ENCODE measurements at regions not wholly inside any gene's neighbourhood (a gene's known extent, or its start where the extent isn't known, plus 50 kb on each side); places are given as distances from the start of the nearest gene placed in this dataset.
"Not testable (repeated sequence)": the region's sequence is repeated elsewhere in the genome, so short reads cannot be mapped to it uniquely, and the experiment has no call there.

GRCh38 chr16:31714903-31715504, 158.6 kb upstream of the ZNF267 start:
- peaks cover 34% of the 10 kb centered on the region for H3K4me1 Mint-ChIP-seq
- H3K27ac Mint-ChIP-seq: peak overlapping the region; percentile 85
- ChIA-PET CTCF (interaction anchor here (1.6 kb wide), 1 partner anchor 19 kb away, joined by 4 read pairs; no protein-coding TSS in a partner anchor), POLR2A (interaction anchor here (0.7 to 2.9 kb wide), 6 partner anchors 14 to 513 kb away, joined by 3 to 31 read pairs (median 6); partner anchors contain the start of gene ARMC5)
- peaks cover 67% of the 10 kb centered on the region for H3K36me3 Mint-ChIP-seq (ENCODE audit: low read depth)
- H3K27me3 Mint-ChIP-seq: no peaks in the 10 kb centered on the region
- no peak for DNase-seq
- H3K4me3 Mint-ChIP-seq: peak overlapping the region; percentile 97
- peaks cover 15% of the 10 kb centered on the region for H3K9me3 Mint-ChIP-seq

- no peaks in the 10 kb centered on the region for H3K27me3 Mint-ChIP-seq
- peaks cover 21% of the 10 kb centered on the region for H3K9me3 Mint-ChIP-seq
- POLR2A ChIA-PET: interaction anchor here (1.7 kb wide), 1 partner anchor 15 kb away, joined by 8 read pairs; no protein-coding TSS in a partner anchor
- no peak overlapping the region for H3K27ac Mint-ChIP-seq
- H3K4me1 Mint-ChIP-seq: peaks cover 34% of the 10 kb centered on the region
- DNase-seq: no peak
- peaks cover 74% of the 10 kb centered on the region for H3K36me3 Mint-ChIP-seq (ENCODE audit: low read depth)
- CTCF ChIA-PET: no interaction called here
- no peak overlapping the region for H3K4me3 Mint-ChIP-seq
These were observed 157.7 kb upstream of the ZNF267 start for GRCh38 chr16:31715915-31716314.

GRCh38 chr16:31718998-31719397, 154.6 kb upstream of the ZNF267 start:
- no peak for DNase-seq
- H3K9me3 Mint-ChIP-seq: peaks cover 31% of the 10 kb centered on the region
- ChIA-PET CTCF (no interaction called here), POLR2A (no interaction called here)
- H3K36me3 Mint-ChIP-seq (ENCODE audit: low read depth): peaks cover 89% of the 10 kb centered on the region
- no peak overlapping the region for H3K4me3 Mint-ChIP-seq
- peaks cover 23% of the 10 kb centered on the region for H3K4me1 Mint-ChIP-seq
- no peak overlapping the region for H3K27ac Mint-ChIP-seq
- no peaks in the 10 kb centered on the region for H3K27me3 Mint-ChIP-seq

GRCh38 chr16:31727553-31727952, 146.1 kb upstream of the ZNF267 start:
- no peak overlapping the region for H3K4me3 Mint-ChIP-seq
- peaks cover 83% of the 10 kb centered on the region for H3K36me3 Mint-ChIP-seq (ENCODE audit: low read depth)
- no peak overlapping the region for H3K27ac Mint-ChIP-seq
- ChIA-PET CTCF (no interaction called here), POLR2A (no interaction called here)
- no peak for DNase-seq
- H3K27me3 Mint-ChIP-seq: no peaks in the 10 kb centered on the region
- peaks cover 7% of the 10 kb centered on the region for H3K4me1 Mint-ChIP-seq
- H3K9me3 Mint-ChIP-seq: peaks cover 55% of the 10 kb centered on the region

GRCh38 chr16:31734265-31734664, 139.3 kb upstream of the ZNF267 start:
- Mint-ChIP-seq H3K36me3 (ENCODE audit: low read depth) (peaks cover 85% of the 10 kb centered on the region), H3K27ac (no peak overlapping the region), H3K4me1 (no peaks in the 10 kb centered on the region), H3K4me3 (no peak overlapping the region), H3K9me3 (peaks cover 59% of the 10 kb centered on the region), H3K27me3 (no peaks in the 10 kb centered on the region)
- CTCF ChIA-PET: no interaction called here
- DNase-seq: no peak
- POLR2A ChIA-PET: no interaction called here

GRCh38 chr16:31745098-31745497, 128.5 kb upstream of the ZNF267 start:
- CTCF ChIA-PET, H3K4me3 Mint-ChIP-seq, DNase-seq, H3K27me3 Mint-ChIP-seq, H3K4me1 Mint-ChIP-seq, H3K27ac Mint-ChIP-seq: not testable (repeated sequence)
- peaks cover 93% of the 10 kb centered on the region for H3K36me3 Mint-ChIP-seq (ENCODE audit: low read depth)
- H3K9me3 Mint-ChIP-seq: peaks cover 81% of the 10 kb centered on the region
- POLR2A ChIA-PET: interaction anchor here (1.2 kb wide), 1 partner anchor 36 kb away, joined by 3 read pairs; no protein-coding TSS in a partner anchor

- DNase-seq: no peak
- Mint-ChIP-seq H3K27ac (no peak overlapping the region), H3K36me3 (ENCODE audit: low read depth) (peaks cover 91% of the 10 kb centered on the region), H3K4me3 (no peak overlapping the region), H3K27me3 (no peaks in the 10 kb centered on the region), H3K9me3 (peaks cover 78% of the 10 kb centered on the region), H3K4me1 (no peaks in the 10 kb centered on the region)
- CTCF ChIA-PET: no interaction called here
- POLR2A ChIA-PET: interaction anchor here (1.2 kb wide), 1 partner anchor 37 kb away, joined by 3 read pairs; no protein-coding TSS in a partner anchor
These were observed 127.7 kb upstream of the ZNF267 start for GRCh38 chr16:31745900-31746299.

GRCh38 chr16:31754998-31755615, 118.5 kb upstream of the ZNF267 start:
- peaks cover 72% of the 10 kb centered on the region for H3K9me3 Mint-ChIP-seq

GRCh38 chr16:31764103-31764502, 109.5 kb upstream of the ZNF267 start:
- peaks cover 22% of the 10 kb centered on the region for H3K36me3 Mint-ChIP-seq (ENCODE audit: low read depth)
- no peak overlapping the region for H3K27ac Mint-ChIP-seq
- H3K27me3 Mint-ChIP-seq: no peaks in the 10 kb centered on the region
- POLR2A ChIA-PET: no interaction called here
- peaks cover 63% of the 10 kb centered on the region for H3K9me3 Mint-ChIP-seq
- DNase-seq: no peak
- H3K4me1 Mint-ChIP-seq: no peaks in the 10 kb centered on the region
- CTCF ChIA-PET: no interaction called here
- no peak overlapping the region for H3K4me3 Mint-ChIP-seq

More at GRCh38 chr16:31754998-31755615, 118.5 kb upstream of the ZNF267 start:
- no peak for DNase-seq
- POLR2A ChIA-PET: no interaction called here
- CTCF ChIA-PET: no interaction called here
- H3K36me3 Mint-ChIP-seq (ENCODE audit: low read depth): peaks cover 81% of the 10 kb centered on the region
- no peaks in the 10 kb centered on the region for H3K27me3 Mint-ChIP-seq
- H3K27ac Mint-ChIP-seq: no peak overlapping the region
- H3K4me1 Mint-ChIP-seq: no peaks in the 10 kb centered on the region
- no peak overlapping the region for H3K4me3 Mint-ChIP-seq

- H3K9me3 Mint-ChIP-seq: peaks cover 57% of the 10 kb centered on the region
- H3K27ac Mint-ChIP-seq: no peak overlapping the region
- CTCF ChIA-PET: no interaction called here
These were observed 106.3 kb upstream of the ZNF267 start for GRCh38 chr16:31767267-31767666.

GRCh38 chr16:31780342-31780741, 93.3 kb upstream of the ZNF267 start:
- H3K4me3 Mint-ChIP-seq: no peak overlapping the region
- ChIA-PET POLR2A (no interaction called here), CTCF (no interaction called here)
- H3K27me3 Mint-ChIP-seq: no peaks in the 10 kb centered on the region
- peaks cover 52% of the 10 kb centered on the region for H3K9me3 Mint-ChIP-seq
- H3K27ac Mint-ChIP-seq: no peak overlapping the region
- no peaks in the 10 kb centered on the region for H3K36me3 Mint-ChIP-seq (ENCODE audit: low read depth)
- no peak for DNase-seq
- no peaks in the 10 kb centered on the region for H3K4me1 Mint-ChIP-seq

More at GRCh38 chr16:31767267-31767666, 106.3 kb upstream of the ZNF267 start:
- no peak overlapping the region for H3K4me3 Mint-ChIP-seq
- POLR2A ChIA-PET: no interaction called here
- H3K27me3 Mint-ChIP-seq: no peaks in the 10 kb centered on the region
- no peak for DNase-seq
- no peaks in the 10 kb centered on the region for H3K4me1 Mint-ChIP-seq
- H3K36me3 Mint-ChIP-seq (ENCODE audit: low read depth): peaks cover 9% of the 10 kb centered on the region

GRCh38 chr16:31785126-31785525, 88.5 kb upstream of the ZNF267 start:
- no peaks in the 10 kb centered on the region for H3K27me3 Mint-ChIP-seq
- POLR2A ChIA-PET: no interaction called here
- H3K36me3 Mint-ChIP-seq (ENCODE audit: low read depth): no peaks in the 10 kb centered on the region
- H3K9me3 Mint-ChIP-seq: peaks cover 37% of the 10 kb centered on the region
- no peak overlapping the region for H3K27ac Mint-ChIP-seq
- H3K4me3 Mint-ChIP-seq: no peak overlapping the region
- CTCF ChIA-PET: no interaction called here
- no peak for DNase-seq
- H3K4me1 Mint-ChIP-seq: no peaks in the 10 kb centered on the region

GRCh38 chr16:31807086-31807485, 66.5 kb upstream of the ZNF267 start:
- POLR2A ChIA-PET: no interaction called here
- H3K27me3 Mint-ChIP-seq: peaks cover 1% of the 10 kb centered on the region
- peaks cover 16% of the 10 kb centered on the region for H3K9me3 Mint-ChIP-seq
- H3K4me3 Mint-ChIP-seq: no peak overlapping the region
- no peak overlapping the region for H3K27ac Mint-ChIP-seq
- CTCF ChIA-PET: no interaction called here
- no peak for DNase-seq
- H3K4me1 Mint-ChIP-seq: no peaks in the 10 kb centered on the region
- H3K36me3 Mint-ChIP-seq (ENCODE audit: low read depth): no peaks in the 10 kb centered on the region

GRCh38 chr16:31810863-31811262, 62.7 kb upstream of the ZNF267 start:
- H3K4me1 Mint-ChIP-seq: no peaks in the 10 kb centered on the region
- H3K27ac Mint-ChIP-seq: no peak overlapping the region
- H3K27me3 Mint-ChIP-seq: peaks cover 1% of the 10 kb centered on the region
- no peak for DNase-seq
- H3K9me3 Mint-ChIP-seq: peaks cover 13% of the 10 kb centered on the region
- H3K4me3 Mint-ChIP-seq: no peak overlapping the region
- ChIA-PET CTCF (no interaction called here), POLR2A (no interaction called here)
- no peaks in the 10 kb centered on the region for H3K36me3 Mint-ChIP-seq (ENCODE audit: low read depth)

Data from activated CD4-positive, alpha-beta memory T cell treated with anti-CD3 and anti-CD28 coated beads, Interleukin-2, amount 10 ng/mL, durations not matched to agents 7 days and 5 days (primary cell).